ENCODE measurements at regions not wholly inside any gene's neighbourhood (a gene's known extent, or its start where the extent isn't known, plus 50 kb on each side); places are given as distances from the start of the nearest gene placed in this dataset.

DNA sequence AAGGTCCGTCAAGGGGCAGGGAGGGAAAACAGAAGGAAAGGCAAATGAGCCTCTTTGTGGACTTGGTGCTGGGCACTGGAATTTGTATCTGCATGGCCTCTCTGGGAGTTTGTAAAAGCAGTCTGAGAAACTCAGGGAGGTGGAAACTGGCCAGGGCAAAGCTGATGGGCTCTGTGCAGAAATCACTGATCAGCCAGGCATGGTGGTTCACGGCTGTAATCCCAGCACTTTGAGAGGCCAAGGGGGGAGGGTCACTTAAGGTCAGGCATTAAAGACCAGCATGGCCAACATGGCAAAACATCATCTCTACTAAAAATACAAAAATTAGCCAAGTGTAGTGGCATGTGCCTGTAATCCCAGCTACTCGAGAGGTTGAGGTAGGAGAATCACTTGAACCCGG is 369.9 kb upstream of the ZNF507 start:
- Histone ChIP-seq H2AK5ac (ENCODE audit: low read depth, low read length) (no peak overlapping the region), H2BK12ac (ENCODE audit: low read depth, low read length) (no peak overlapping the region), H2BK20ac (ENCODE audit: low read length) (no peak overlapping the region), H3K79me1 (ENCODE audit: low read depth, low read length) (no peaks in the 10 kb centered on the region), H3K9ac (replicated peaks in 1 of 4; ENCODE audit: extremely low read depth in 1 of 4, low read depth in 3 of 4, low read length in 3 of 4) (no peak overlapping the region), H2BK5ac (ENCODE audit: low read depth, low read length) (no peak overlapping the region), H3K4me3 (ENCODE audit: extremely low read depth in 1 of 4, insufficient read depth in 2 of 4, low read depth in 3 of 4, low read length in 4 of 4) (no peak overlapping the region), H3K27me3 (replicated peaks in 1 of 4; ENCODE audit: control insufficient read depth in 3 of 4, extremely low read depth in 1 of 4, insufficient read depth in 3 of 4, low read length in 3 of 4) (no peaks in the 10 kb centered on the region), H2BK15ac (ENCODE audit: low read length) (no peak overlapping the region), H3K56ac (replicated peaks; ENCODE audit: insufficient read length, low read depth, low read length) (no peak overlapping the region), H3K18ac (ENCODE audit: extremely low read depth, low read length) (no peak overlapping the region), H3K4me1 (replicated peaks in 1 of 4; ENCODE audit: control insufficient read depth in 3 of 4, insufficient read depth in 4 of 4, low read length in 3 of 4) (no peaks in the 10 kb centered on the region), H3K79me2 (ENCODE audit: control insufficient read depth in 1 of 2, insufficient read depth in 2 of 2, low read length in 2 of 2) (no peaks in the 10 kb centered on the region), H2BK120ac (replicated peaks; ENCODE audit: low read depth, low read length) (no peak overlapping the region), H4K91ac (replicated peaks; ENCODE audit: insufficient read length, low read length) (no peak overlapping the region), H4K8ac (ENCODE audit: extremely low read depth, insufficient read depth, low read length) (no peak overlapping the region), H3K4me2 (ENCODE audit: insufficient read depth in 1 of 2, low read depth in 2 of 2, low read length in 2 of 2) (no peak overlapping the region), H4K20me1 (replicated peaks in 1 of 2; ENCODE audit: control insufficient read depth in 1 of 2, insufficient read depth in 2 of 2, low read length in 2 of 2) (no peaks in the 10 kb centered on the region), H3K14ac (ENCODE audit: insufficient read length) (no peak overlapping the region), H3K23me2 (ENCODE audit: low read depth, low read length) (0 out of 2 replicates have a peak, but pooled peaks cover 2% of the 10 kb centered on the region), H3K23ac (ENCODE audit: insufficient read length) (no peak overlapping the region), H3K4ac (replicated peaks; ENCODE audit: insufficient read length, low read depth, low read length) (no peak overlapping the region), H3K36me3 (ENCODE audit: control insufficient read depth in 2 of 4, insufficient read depth in 4 of 4, low read length in 3 of 4) (no peaks in the 10 kb centered on the region), H4K5ac (ENCODE audit: insufficient read length, low read depth, low read length) (no peak overlapping the region), H2AFZ (ENCODE audit: low read length) (no peak overlapping the region), H3K27ac (ENCODE audit: low read depth, low read length) (no peak overlapping the region), H3K9me3 (ENCODE audit: insufficient read depth in 2 of 2, low read depth in 1 of 2, low read length in 1 of 2) (no peaks in the 10 kb centered on the region)
- DNase-seq (ENCODE audit: low read depth in 1 of 2, low spot score in 2 of 2) (no peak), FAIRE-seq (no peak)
- WGBS, 2 experiments (ENCODE audit: extremely low coverage in 1 of 2, insufficient coverage in 1 of 2, insufficient read length in 1 of 2, insufficient replicate concordance in 2 of 2, low coverage in 1 of 2, low lambda C conversion rate in 2 of 2, missing lambda C conversion rate in 1 of 2): 94% methylated on average over 4 of the region's 4 CpGs; no CpG with 5 or more reads in 1 of the 2 experiments
- POLR2A ChIA-PET (ENCODE audit: partially characterized antibody): no interaction called here
- CTCF ChIA-PET (ENCODE audit: partially characterized antibody): no interaction called here
- TF ChIP-seq BCL11A (IDR thresholded peaks at IDR 0.05; ENCODE audit: low read depth in 2 of 2, low read length in 2 of 2) (no peak), RXRA (IDR thresholded peaks at IDR 0.05; ENCODE audit: insufficient read depth, low read depth, low read length) (no peak), CHD2 (IDR thresholded peaks at IDR 0.05; ENCODE audit: low read length) (no peak)
